Body of pancreas (tissue), 4 donors: ENCODE measurements at regions not wholly inside any gene's neighbourhood (a gene's known extent, or its start where the extent isn't known, plus 50 kb on each side); places are given as distances from the start of the nearest gene placed in this dataset.

ENCODE experiments used
- POLR2A ChIP-seq, 3 donors: fragments of 450-650 bp; IDR thresholded peaks; one replicate each; pipeline ENCODE4 v1.6.1; 2016; ENCODE audit warnings: antibody characterized with exemption in 3 of 3, mild to moderate bottlenecking in 2 of 3
- TF ChIP-seq, protein P1 (sequence below), 7 experiments: fragments of 450-650 bp in 4 of 7; fragments of 200-600 bp in 3 of 7; sonication (generic) in 3 of 7; IDR thresholded peaks; one replicate each; pipeline ENCODE4 v1.5.1; 2016 to 2019; ENCODE audit warnings: antibody characterized with exemption in 7 of 7

DNA sequence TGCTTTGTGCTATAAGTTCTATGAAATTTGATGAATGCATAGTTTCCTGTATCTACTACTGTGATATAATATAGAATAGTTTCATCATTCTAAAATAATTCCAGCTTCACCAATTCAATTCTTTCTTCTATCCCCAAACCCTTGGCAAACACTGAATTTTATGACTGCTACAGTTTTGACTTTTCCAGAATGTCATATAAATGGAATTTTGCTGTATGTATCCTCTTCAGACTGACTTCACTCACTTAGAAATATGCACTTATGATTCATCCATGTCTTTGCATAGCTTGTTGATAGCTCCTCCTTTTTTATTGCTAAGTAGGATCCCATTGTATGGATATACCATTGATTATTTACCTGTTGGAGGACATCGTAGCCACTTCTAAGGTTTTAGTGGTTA, 89.1 kb upstream of the HS3ST3A1 start:
- TF ChIP-seq, protein P1, sequence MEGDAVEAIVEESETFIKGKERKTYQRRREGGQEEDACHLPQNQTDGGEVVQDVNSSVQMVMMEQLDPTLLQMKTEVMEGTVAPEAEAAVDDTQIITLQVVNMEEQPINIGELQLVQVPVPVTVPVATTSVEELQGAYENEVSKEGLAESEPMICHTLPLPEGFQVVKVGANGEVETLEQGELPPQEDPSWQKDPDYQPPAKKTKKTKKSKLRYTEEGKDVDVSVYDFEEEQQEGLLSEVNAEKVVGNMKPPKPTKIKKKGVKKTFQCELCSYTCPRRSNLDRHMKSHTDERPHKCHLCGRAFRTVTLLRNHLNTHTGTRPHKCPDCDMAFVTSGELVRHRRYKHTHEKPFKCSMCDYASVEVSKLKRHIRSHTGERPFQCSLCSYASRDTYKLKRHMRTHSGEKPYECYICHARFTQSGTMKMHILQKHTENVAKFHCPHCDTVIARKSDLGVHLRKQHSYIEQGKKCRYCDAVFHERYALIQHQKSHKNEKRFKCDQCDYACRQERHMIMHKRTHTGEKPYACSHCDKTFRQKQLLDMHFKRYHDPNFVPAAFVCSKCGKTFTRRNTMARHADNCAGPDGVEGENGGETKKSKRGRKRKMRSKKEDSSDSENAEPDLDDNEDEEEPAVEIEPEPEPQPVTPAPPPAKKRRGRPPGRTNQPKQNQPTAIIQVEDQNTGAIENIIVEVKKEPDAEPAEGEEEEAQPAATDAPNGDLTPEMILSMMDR (IDR thresholded peaks at IDR 0.05): no peak
- no peak for TF ChIP-seq POLR2A (IDR thresholded peaks at IDR 0.05)
